GM21576 (cell line): ENCODE measurements at regions not wholly inside any gene's neighbourhood (a gene's known extent, or its start where the extent isn't known, plus 50 kb on each side); places are given as distances from the start of the nearest gene placed in this dataset.

Experiments used
- ATAC-seq: cut with Tn5 transposase; IDR thresholded peaks from one replicate; pipeline ENCODE4 v1.9.1; 2021; ENCODE audit warnings: mild to moderate bottlenecking, moderate library complexity; ENCODE audit not compliant: unreplicated experiment

- no peak for ATAC-seq
These were observed 78.4 kb downstream of the INHBB start for GRCh38 chr2:120424274-120424796.

- ATAC-seq: no peak
These were observed 79.1 kb downstream of the INHBB start for GRCh38 chr2:120425014-120425413.

GRCh38 chr2:120428748-120429147, 82.8 kb downstream of the INHBB start:
- no peak for ATAC-seq

GRCh38 chr2:120429586-120430500, 83.9 kb downstream of the INHBB start:
- ATAC-seq: no peak

GRCh38 chr2:120430501-120430830, 84.5 kb downstream of the INHBB start:
- no peak for ATAC-seq

- ATAC-seq: no peak
These were observed 85.0 kb downstream of the INHBB start for GRCh38 chr2:120430957-120431356.

GRCh38 chr2:120431386-120432292, 85.7 kb downstream of the INHBB start:
- ATAC-seq: no peak

- ATAC-seq: no peak
These were observed 86.5 kb downstream of the INHBB start for GRCh38 chr2:120432293-120432975.

- ATAC-seq: no peak
These were observed 87.3 kb downstream of the INHBB start for GRCh38 chr2:120432976-120433815.

GRCh38 chr2:120433816-120434290, 87.9 kb downstream of the INHBB start:
- ATAC-seq: no peak

GRCh38 chr2:120434492-120435308, 88.8 kb downstream of the INHBB start:
- no peak for ATAC-seq

- no peak for ATAC-seq
These were observed 89.9 kb downstream of the INHBB start for GRCh38 chr2:120435671-120436459.

- no peak for ATAC-seq
These were observed 90.5 kb downstream of the INHBB start for GRCh38 chr2:120436460-120436739.

GRCh38 chr2:120436885-120437603, 91.1 kb downstream of the INHBB start:
- no peak for ATAC-seq

- ATAC-seq: no peak
These were observed 91.7 kb downstream of the INHBB start for GRCh38 chr2:120437604-120438000.

- no peak for ATAC-seq
These were observed 92.5 kb downstream of the INHBB start for GRCh38 chr2:120438301-120439066.

GRCh38 chr2:120439067-120439368, 93.1 kb downstream of the INHBB start:
- ATAC-seq: no peak
